ENCODE measurements at regions not wholly inside any gene's neighbourhood (a gene's known extent, or its start where the extent isn't known, plus 50 kb on each side); places are given as distances from the start of the nearest gene placed in this dataset.

GRCh38 chr3:66825375-66825774, 172.7 kb upstream of the KBTBD8 start:
- RAD21 ChIA-PET (ENCODE audit: low non-redundant PET in 1 of 2, low total read pairs in 2 of 2, uncharacterized antibody in 2 of 2, unreplicated experiment in 2 of 2) = no interaction called here

GRCh38 chr3:66827726-66828125, 170.4 kb upstream of the KBTBD8 start:
- RAD21 ChIA-PET (ENCODE audit: low non-redundant PET in 1 of 2, low total read pairs in 2 of 2, uncharacterized antibody in 2 of 2, unreplicated experiment in 2 of 2) = no interaction called here
- Histone ChIP-seq H3K79me2 (ENCODE audit: insufficient read depth, low read length) (no peaks in the 10 kb centered on the region), H3K4me2 (ENCODE audit: low read length) (no peak overlapping the region), H3K9me2 (ENCODE audit: insufficient read depth) (no peaks in the 10 kb centered on the region), H3K4me3 (replicated peaks in 1 of 2; ENCODE audit: low read depth in 1 of 2, low read length in 2 of 2) (no peak overlapping the region), H4K20me1 (ENCODE audit: insufficient read depth) (no peaks in the 10 kb centered on the region), H3K9me3 (ENCODE audit: control insufficient read depth in 1 of 2, insufficient read depth in 1 of 2, low read depth in 1 of 2, low read length in 2 of 2) (no peaks in the 10 kb centered on the region), H3K27ac (ENCODE audit: low read depth, low read length) (no peak overlapping the region), H3K4me1 (ENCODE audit: control insufficient read depth in 1 of 2, insufficient read depth in 2 of 2, low read length in 2 of 2) (no peaks in the 10 kb centered on the region), H2AFZ (ENCODE audit: low read depth, low read length, poor library complexity, severe bottlenecking) (no peak overlapping the region), H3K36me3 (ENCODE audit: control insufficient read depth in 1 of 2, insufficient read depth in 2 of 2, low read length in 2 of 2) (no peaks in the 10 kb centered on the region), H3K27me3 (ENCODE audit: insufficient read depth, low read length) (peaks cover 36% of the 10 kb centered on the region), H3K9ac (ENCODE audit: low read length) (no peak overlapping the region)
- DNase-seq (ENCODE audit: low read depth, low spot score) (no peak), ATAC-seq (no peak)
- CTCF ChIA-PET = no interaction called here
- POLR2A ChIA-PET = interaction anchor here (0.6 kb wide), 1 partner anchor 1670 kb away, joined by 3 read pairs; no protein-coding TSS in a partner anchor
- TF ChIP-seq CEBPB (IDR thresholded peaks at IDR 0.05; ENCODE audit: low read depth) = no peak
- no peak for TF ChIP-seq ELF1 (IDR thresholded peaks at IDR 0.05; ENCODE audit: borderline replicate concordance, low read depth)
- no peak for TF ChIP-seq RAD21 (IDR thresholded peaks at IDR 0.05; ENCODE audit: low read depth)
- TF ChIP-seq EGR1 (IDR thresholded peaks at IDR 0.05; ENCODE audit: low read depth) = no peak
- TF ChIP-seq SRF (IDR thresholded peaks at IDR 0.05; ENCODE audit: low read depth) = no peak
- no peak for TF ChIP-seq REST (IDR thresholded peaks at IDR 0.05; ENCODE audit: low read depth)
- no peak for TF ChIP-seq CBX3 (IDR thresholded peaks at IDR 0.05; ENCODE audit: low read depth)
- TF ChIP-seq SIN3A (IDR thresholded peaks at IDR 0.05; ENCODE audit: low read depth) = no peak
- no peak for TF ChIP-seq MAX (IDR thresholded peaks at IDR 0.05)
- TF ChIP-seq ZNF274 (IDR thresholded peaks at IDR 0.05; ENCODE audit: low read depth, low read length) = no peak
- TF ChIP-seq ATF3 (IDR thresholded peaks at IDR 0.05) = no peak
- TF ChIP-seq TCF7L2 (IDR thresholded peaks at IDR 0.05; ENCODE audit: borderline replicate concordance, extremely low read depth, insufficient read depth, insufficient read length) = no peak
- TF ChIP-seq FOSL1 (IDR thresholded peaks at IDR 0.05; ENCODE audit: low read depth) = no peak
- TF ChIP-seq JUND (IDR thresholded peaks at IDR 0.05) = no peak
- TF ChIP-seq ZFX (IDR thresholded peaks at IDR 0.05) = no peak
- intact Hi-C loops (cut with micrococcal nuclease) = no loop called here
- BruUV-seq (replicated peaks) = no TSS peak

More at GRCh38 chr3:66825375-66825774, 172.7 kb upstream of the KBTBD8 start:
- Histone ChIP-seq H3K9me3 (ENCODE audit: control insufficient read depth in 1 of 2, insufficient read depth in 1 of 2, low read depth in 1 of 2, low read length in 2 of 2) (no peaks in the 10 kb centered on the region), H3K4me3 (replicated peaks in 1 of 2; ENCODE audit: low read depth in 1 of 2, low read length in 2 of 2) (no peak overlapping the region), H3K9me2 (ENCODE audit: insufficient read depth) (no peaks in the 10 kb centered on the region), H3K36me3 (ENCODE audit: control insufficient read depth in 1 of 2, insufficient read depth in 2 of 2, low read length in 2 of 2) (no peaks in the 10 kb centered on the region), H3K9ac (ENCODE audit: low read length) (no peak overlapping the region), H3K4me1 (ENCODE audit: control insufficient read depth in 1 of 2, insufficient read depth in 2 of 2, low read length in 2 of 2) (no peaks in the 10 kb centered on the region), H3K27ac (ENCODE audit: low read depth, low read length) (no peak overlapping the region), H3K79me2 (ENCODE audit: insufficient read depth, low read length) (no peaks in the 10 kb centered on the region), H4K20me1 (ENCODE audit: insufficient read depth) (no peaks in the 10 kb centered on the region), H3K27me3 (ENCODE audit: insufficient read depth, low read length) (peaks cover 12% of the 10 kb centered on the region), H2AFZ (ENCODE audit: low read depth, low read length, poor library complexity, severe bottlenecking) (no peak overlapping the region), H3K4me2 (ENCODE audit: low read length) (no peak overlapping the region)
- POLR2A ChIA-PET = no interaction called here
- intact Hi-C loops (cut with micrococcal nuclease) = no loop called here
- TF ChIP-seq POLR2AphosphoS5 (IDR thresholded peaks at IDR 0.05; ENCODE audit: low read depth, low read length) = no peak
- no peak for TF ChIP-seq FOSL1 (IDR thresholded peaks at IDR 0.05; ENCODE audit: low read depth)
- no peak for TF ChIP-seq EZH2phosphoT487 (IDR thresholded peaks at IDR 0.05; ENCODE audit: borderline replicate concordance)
- no peak for TF ChIP-seq POLR2A (IDR thresholded peaks at IDR 0.05; ENCODE audit: borderline replicate concordance, extremely low read depth, insufficient read depth, insufficient read length)
- no peak for TF ChIP-seq MAX (IDR thresholded peaks at IDR 0.05)
- TF ChIP-seq CBX3 (IDR thresholded peaks at IDR 0.05; ENCODE audit: low read depth) = no peak
- TF ChIP-seq SRF (IDR thresholded peaks at IDR 0.05; ENCODE audit: low read depth) = no peak
- no peak for TF ChIP-seq ZFX (IDR thresholded peaks at IDR 0.05)
- TF ChIP-seq SIN3A (IDR thresholded peaks at IDR 0.05; ENCODE audit: low read depth) = no peak
- ATAC-seq = no peak
- DNase-seq (ENCODE audit: low read depth, low spot score) = no peak
- CTCF ChIA-PET = no interaction called here
- BruUV-seq (replicated peaks) = no TSS peak

Measured in HCT116 (cell line).